Vagina (tissue), 2 donors: ENCODE measurements at regions not wholly inside any gene's neighbourhood (a gene's known extent, or its start where the extent isn't known, plus 50 kb on each side); places are given as distances from the start of the nearest gene placed in this dataset.
A peak's percentile ranks its signal among the peaks of the same experiment; 100 is the strongest.

Experiments used
- DNase-seq, 2 donors: peaks; one replicate each; pipeline ENCODE4 v3.0.0-alpha.2; 2017; ENCODE audit errors: extremely low spot score in 2 of 2
- H3K27ac ChIP-seq: fragments of 200-600 bp; sonication (generic); one replicate; pipeline ENCODE4 v1.5.1; 2019
- H3K27me3 ChIP-seq: fragments of 200-600 bp; sonication (generic); one replicate; pipeline ENCODE4 v1.5.1; 2019
- H3K36me3 ChIP-seq, 2 donors: fragments of 200-600 bp; sonication (generic); one replicate each; pipeline ENCODE4 v1.5.1; 2017 to 2019
- H3K4me1 ChIP-seq: fragments of 200-600 bp; sonication (generic); one replicate; pipeline ENCODE4 v1.5.1; 2019
- H3K4me3 ChIP-seq, 2 donors: fragments of 200-600 bp; sonication (generic); 1 replicate in 1 of 2; 2 replicates in 1 of 2; pipeline ENCODE4 v1.5.1; 2016 to 2019
- H3K9me3 ChIP-seq: fragments of 200-600 bp; sonication (generic); one replicate; pipeline ENCODE4 v1.5.1; 2019
- POLR2A ChIP-seq, 2 donors: fragments of 450-650 bp; IDR thresholded peaks; one replicate each; pipeline ENCODE4 v1.6.1; 2017; ENCODE audit warnings: antibody characterized with exemption in 2 of 2, mild to moderate bottlenecking in 2 of 2, moderate library complexity in 2 of 2
- POLR2AphosphoS5 ChIP-seq, 2 donors: sonication (generic); formaldehyde crosslinking; IDR thresholded peaks; one replicate each; pipeline ENCODE4 v1.9.0; 2017; ENCODE audit warnings: antibody characterized with exemption in 2 of 2, mild to moderate bottlenecking in 2 of 2, low read depth in 1 of 2; ENCODE audit not compliant: insufficient read depth in 1 of 2
- intact Hi-C: fragments of 100-400 bp; cut with DNase I; formaldehyde crosslinking; loops from one replicate; pipeline ENCODE4 v1.15.1; 2023
- TF ChIP-seq, protein P1 (sequence below), 3 experiments: fragments of 450-650 bp in 2 of 3; fragments of 200-600 bp in 1 of 3; sonication (generic) in 1 of 3; IDR thresholded peaks; one replicate each; pipeline ENCODE4 v1.5.1; 2017 to 2019; ENCODE audit warnings: antibody characterized with exemption in 3 of 3, mild to moderate bottlenecking in 2 of 3, moderate library complexity in 2 of 3

DNA sequence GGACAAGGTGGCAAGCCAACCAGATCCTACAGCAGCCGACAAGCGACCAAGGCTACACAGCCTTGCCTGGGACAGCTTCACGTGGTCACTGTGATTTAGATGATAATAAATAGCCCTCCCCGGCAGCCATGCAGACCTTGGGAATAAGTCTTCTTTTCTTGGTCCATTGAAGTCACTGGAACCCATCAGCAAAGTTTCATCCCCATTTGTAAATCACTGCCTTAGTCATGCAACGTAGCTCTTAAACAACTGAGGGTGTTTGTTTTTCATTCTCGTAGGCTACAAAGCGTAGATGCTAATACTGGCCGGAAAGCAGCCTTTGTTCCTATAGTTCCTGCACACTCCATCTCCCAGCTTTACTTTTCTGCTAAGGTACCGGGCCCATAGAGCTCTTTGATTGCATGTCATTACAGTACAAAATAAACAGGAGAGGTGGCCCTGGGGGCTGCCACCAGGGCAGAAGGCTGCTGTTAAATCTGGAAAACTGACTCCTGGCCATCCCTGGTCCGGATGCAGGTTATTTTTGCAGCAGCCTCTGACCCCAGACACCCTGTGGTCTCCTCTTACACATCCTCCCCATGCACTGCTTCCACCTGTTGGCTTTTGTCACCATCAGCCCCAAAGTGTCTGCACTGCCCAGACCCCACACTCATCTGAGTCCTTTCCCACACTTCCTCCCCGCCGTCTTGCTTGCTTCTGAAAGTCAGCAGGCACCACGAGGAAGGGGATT, 105.5 kb downstream of the TOMM20 start:
- Histone ChIP-seq H3K4me1 (no peaks in the 10 kb centered on the region), H3K27me3 (no peaks in the 10 kb centered on the region), H3K27ac (peak overlapping the region; percentile 14), H3K36me3 (no peaks in the 10 kb centered on the region), H3K4me3 (no peak overlapping the region), H3K9me3 (no peaks in the 10 kb centered on the region)
- no peak for DNase-seq
- intact Hi-C loops, result no loop called here
- TF ChIP-seq, protein P1, sequence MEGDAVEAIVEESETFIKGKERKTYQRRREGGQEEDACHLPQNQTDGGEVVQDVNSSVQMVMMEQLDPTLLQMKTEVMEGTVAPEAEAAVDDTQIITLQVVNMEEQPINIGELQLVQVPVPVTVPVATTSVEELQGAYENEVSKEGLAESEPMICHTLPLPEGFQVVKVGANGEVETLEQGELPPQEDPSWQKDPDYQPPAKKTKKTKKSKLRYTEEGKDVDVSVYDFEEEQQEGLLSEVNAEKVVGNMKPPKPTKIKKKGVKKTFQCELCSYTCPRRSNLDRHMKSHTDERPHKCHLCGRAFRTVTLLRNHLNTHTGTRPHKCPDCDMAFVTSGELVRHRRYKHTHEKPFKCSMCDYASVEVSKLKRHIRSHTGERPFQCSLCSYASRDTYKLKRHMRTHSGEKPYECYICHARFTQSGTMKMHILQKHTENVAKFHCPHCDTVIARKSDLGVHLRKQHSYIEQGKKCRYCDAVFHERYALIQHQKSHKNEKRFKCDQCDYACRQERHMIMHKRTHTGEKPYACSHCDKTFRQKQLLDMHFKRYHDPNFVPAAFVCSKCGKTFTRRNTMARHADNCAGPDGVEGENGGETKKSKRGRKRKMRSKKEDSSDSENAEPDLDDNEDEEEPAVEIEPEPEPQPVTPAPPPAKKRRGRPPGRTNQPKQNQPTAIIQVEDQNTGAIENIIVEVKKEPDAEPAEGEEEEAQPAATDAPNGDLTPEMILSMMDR (IDR thresholded peaks at IDR 0.05), result no peak
- TF ChIP-seq POLR2AphosphoS5 (IDR thresholded peaks at IDR 0.05; ENCODE audit: insufficient read depth in 1 of 2, low read depth in 1 of 2) (no peak), POLR2A (IDR thresholded peaks at IDR 0.05) (no peak)

DNA sequence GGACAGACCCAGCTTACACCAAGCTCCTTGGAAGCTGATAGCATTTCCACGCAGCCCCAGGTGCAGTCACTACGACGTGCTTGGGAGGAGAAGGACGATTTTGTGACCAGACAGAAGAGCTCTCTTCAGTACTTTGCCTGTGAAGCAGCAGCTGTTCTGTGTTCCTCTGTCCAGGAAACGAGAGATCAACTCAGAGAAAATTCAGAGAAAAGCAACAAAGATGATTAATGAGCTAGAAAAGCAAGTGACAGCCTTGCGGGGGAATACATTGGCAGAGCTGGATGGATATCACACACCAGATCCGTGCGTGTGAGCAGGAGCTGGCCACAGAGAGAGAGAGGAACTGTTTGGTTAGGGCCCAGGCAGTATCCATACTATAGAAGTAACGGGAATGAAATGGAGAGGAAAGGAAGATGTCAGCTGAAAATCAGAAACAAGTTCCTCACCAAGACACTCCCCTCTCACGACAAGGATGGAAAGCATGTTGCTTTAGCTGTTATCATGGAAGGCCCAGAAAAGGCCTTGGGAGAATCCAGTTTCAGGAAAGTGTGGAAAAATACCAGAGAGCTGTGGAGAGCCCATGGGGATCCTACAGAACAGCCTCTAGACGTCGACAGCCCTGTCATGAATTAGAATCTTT, 106.2 kb downstream of the TOMM20 start:
- H3K27ac ChIP-seq, result peak overlapping the region; percentile 14

DNA sequence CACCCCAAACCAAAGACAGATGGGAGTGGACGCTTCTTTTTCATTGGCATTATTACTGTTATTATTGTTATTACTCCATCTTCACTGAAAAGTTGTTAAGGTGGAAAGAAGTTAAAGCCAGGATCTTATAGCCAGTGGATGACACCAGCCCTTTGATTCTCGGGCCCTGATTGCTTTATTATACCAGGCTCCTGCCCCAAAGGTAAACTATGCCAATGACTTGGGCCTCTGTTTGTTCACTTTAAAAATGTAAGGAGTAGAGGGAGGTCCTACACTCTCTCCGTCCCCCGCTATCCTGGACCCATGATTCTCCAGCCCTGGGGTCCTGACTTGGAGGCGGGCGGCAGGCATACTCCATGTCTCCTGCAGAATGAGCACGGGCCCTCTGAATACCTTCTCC, 106.8 kb downstream of the TOMM20 start:
- TF ChIP-seq POLR2AphosphoS5 (IDR thresholded peaks at IDR 0.05; ENCODE audit: insufficient read depth in 1 of 2, low read depth in 1 of 2) (no peak), POLR2A (IDR thresholded peaks at IDR 0.05) (no peak)
- TF ChIP-seq, protein P1 (IDR thresholded peaks at IDR 0.05), result no peak
- Histone ChIP-seq H3K4me3 (no peak overlapping the region), H3K4me1 (no peaks in the 10 kb centered on the region), H3K9me3 (no peaks in the 10 kb centered on the region), H3K36me3 (no peaks in the 10 kb centered on the region), H3K27ac (peak overlapping the region; percentile 14), H3K27me3 (no peaks in the 10 kb centered on the region)
- intact Hi-C loops, result no loop called here
- DNase-seq, result no peak

More for the DNA sequence above, 106.2 kb downstream of the TOMM20 start:
- H3K36me3 ChIP-seq, result no peaks in the 10 kb centered on the region
- no peaks in the 10 kb centered on the region for H3K27me3 ChIP-seq
- no peaks in the 10 kb centered on the region for H3K4me1 ChIP-seq
- H3K4me3 ChIP-seq, result no peak overlapping the region
- no peaks in the 10 kb centered on the region for H3K9me3 ChIP-seq
- no peak for TF ChIP-seq POLR2AphosphoS5 (IDR thresholded peaks at IDR 0.05; ENCODE audit: insufficient read depth in 1 of 2, low read depth in 1 of 2)
- intact Hi-C loops, result no loop called here
- DNase-seq, result no peak

DNA sequence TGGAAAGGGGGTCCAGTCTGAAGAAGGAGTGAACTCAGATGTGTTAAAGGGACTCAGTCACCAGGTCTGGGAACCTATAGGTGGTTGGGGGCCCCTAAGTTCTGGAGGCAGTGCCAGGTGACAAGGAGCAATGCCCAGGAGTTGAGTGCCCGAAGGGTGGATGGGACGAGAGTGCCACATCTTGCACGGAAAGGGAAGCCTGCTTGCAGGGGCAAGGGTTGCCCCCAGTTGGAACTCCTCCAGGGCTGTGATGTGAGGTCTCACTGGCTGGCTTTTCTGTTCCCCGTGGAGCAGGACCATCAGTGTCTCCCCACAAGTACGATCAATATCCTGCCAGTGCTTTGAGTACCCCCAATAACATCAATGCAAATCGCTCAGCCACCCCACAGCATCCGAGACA, 107.3 kb downstream of the TOMM20 start:
- Histone ChIP-seq H3K27me3 (no peaks in the 10 kb centered on the region), H3K4me1 (no peaks in the 10 kb centered on the region), H3K9me3 (no peaks in the 10 kb centered on the region), H3K36me3 (no peaks in the 10 kb centered on the region), H3K4me3 (no peak overlapping the region), H3K27ac (no peak overlapping the region)
- intact Hi-C loops, result no loop called here
- TF ChIP-seq POLR2AphosphoS5 (IDR thresholded peaks at IDR 0.05; ENCODE audit: insufficient read depth in 1 of 2, low read depth in 1 of 2) (no peak), POLR2A (IDR thresholded peaks at IDR 0.05) (no peak)
- TF ChIP-seq, protein P1 (IDR thresholded peaks at IDR 0.05), result no peak
- no peak for DNase-seq

DNA sequence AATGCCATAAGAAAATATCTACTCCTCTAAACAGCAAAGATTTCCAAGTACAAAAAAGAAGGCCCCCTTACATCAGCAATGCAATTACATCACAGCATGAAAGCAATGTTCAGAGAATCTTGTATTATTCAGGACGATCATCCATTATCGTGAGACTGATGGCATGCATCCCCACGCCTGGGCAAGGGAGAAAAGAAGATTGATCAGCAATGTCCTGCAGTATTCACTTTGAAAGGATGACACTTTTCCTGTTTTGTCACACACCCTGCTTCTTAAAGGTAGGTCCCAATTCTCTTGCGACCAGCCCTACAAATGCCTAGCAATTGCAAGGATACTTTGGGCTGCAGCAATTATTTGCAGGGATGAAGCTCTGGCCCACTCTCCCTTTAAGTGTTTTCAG, 108.7 kb downstream of the TOMM20 start:
- no peaks in the 10 kb centered on the region for H3K9me3 ChIP-seq
- no peaks in the 10 kb centered on the region for H3K4me1 ChIP-seq
- H3K27ac ChIP-seq, result no peak overlapping the region
- no peak for DNase-seq
- no peak overlapping the region for H3K4me3 ChIP-seq
- H3K27me3 ChIP-seq, result no peaks in the 10 kb centered on the region
- H3K36me3 ChIP-seq, result no peaks in the 10 kb centered on the region
- TF ChIP-seq POLR2AphosphoS5 (IDR thresholded peaks at IDR 0.05; ENCODE audit: insufficient read depth in 1 of 2, low read depth in 1 of 2), result no peak
- TF ChIP-seq, protein P1 (IDR thresholded peaks at IDR 0.05), result no peak
- no peak for TF ChIP-seq POLR2A (IDR thresholded peaks at IDR 0.05)
- intact Hi-C loops, result no loop called here
